ENCODE measurements at regions not wholly inside any gene's neighbourhood (a gene's known extent, or its start where the extent isn't known, plus 50 kb on each side); places are given as distances from the start of the nearest gene placed in this dataset.

DNA sequence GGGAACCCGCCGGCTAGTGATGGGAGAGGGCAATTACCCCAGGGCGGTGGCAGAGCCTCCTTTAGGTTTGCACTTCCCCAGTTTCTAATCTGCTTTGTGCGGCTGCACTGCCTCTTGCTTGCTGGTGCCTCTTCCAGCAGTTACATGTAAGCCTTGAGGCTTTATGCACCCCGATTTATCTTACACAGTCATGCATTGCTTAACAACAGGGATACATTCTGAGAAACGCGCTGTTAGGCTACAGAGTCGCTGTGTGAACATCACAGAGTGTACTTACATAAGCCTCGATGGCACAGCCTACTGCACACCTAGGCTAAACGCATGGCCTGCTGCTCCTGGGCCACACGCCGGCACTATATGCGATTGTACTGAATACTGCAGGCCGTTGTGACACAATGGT, 155.6 kb upstream of the MKI67 start:
- DNase-seq, result no peak

- DNase-seq, result no peak
These were observed 160.0 kb upstream of the MKI67 start for GRCh38 chr10:128286141-128286761.

- no peak for DNase-seq
These were observed 160.7 kb upstream of the MKI67 start for GRCh38 chr10:128286762-128287500.

DNA sequence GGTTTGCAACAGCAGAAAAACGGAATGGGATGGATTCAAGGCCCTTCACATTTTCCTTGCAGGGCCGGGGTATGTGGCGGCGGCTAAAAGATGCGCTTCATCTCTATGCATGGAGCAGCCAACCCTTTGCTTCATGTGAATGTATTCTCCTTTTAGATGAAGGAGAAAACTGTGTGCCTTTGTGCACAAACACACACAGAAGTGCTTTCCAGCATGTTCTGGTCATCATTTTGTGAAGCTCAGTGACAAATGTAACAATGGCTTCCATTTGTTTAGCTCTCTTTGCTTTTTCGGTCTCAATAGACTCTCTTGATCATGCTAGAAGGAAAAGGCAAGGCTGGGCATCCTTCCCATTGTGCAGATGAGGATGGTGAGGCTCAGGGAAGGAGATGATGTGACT, 161.7 kb upstream of the MKI67 start:
- no peak for DNase-seq

DNA sequence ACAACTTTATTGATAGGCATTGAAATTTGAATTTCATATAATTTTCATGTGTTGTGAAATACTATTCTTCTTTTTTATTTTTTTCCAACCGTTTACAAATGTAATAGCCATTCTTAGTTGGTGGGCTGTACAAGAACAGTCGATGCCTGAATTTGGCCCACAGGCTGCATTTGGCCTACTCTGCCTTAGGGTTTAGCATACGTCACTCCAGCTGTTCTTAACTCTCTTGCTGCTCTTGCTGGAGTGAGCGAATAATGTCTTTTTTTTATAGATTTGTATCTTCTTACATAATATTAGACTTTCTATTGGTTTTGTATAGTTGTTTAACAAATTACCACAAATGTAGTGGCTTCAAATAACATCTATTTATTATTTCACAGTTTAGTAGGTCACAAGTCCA, 163.4 kb upstream of the MKI67 start:
- no peak for DNase-seq

DNA sequence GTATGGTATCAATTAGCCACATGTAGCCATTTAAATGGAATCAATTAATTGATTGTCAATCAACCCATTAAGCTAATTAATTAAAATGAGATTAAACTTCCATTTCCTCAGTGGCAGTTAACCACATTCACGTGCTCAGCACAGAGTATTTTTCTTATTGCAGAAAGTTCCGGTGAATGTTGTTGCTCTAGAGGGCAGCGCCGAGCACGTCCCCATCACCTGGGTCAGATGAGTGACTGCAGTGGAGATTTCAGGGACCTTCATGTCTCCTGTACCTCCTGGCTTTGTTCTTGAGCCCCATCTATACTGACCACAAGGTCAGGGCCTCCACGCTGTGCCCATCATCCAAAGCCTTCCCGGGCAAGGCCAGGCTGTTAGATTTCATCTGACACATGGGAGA, 168.8 kb upstream of the MKI67 start:
- DNase-seq, result no peak

DNA sequence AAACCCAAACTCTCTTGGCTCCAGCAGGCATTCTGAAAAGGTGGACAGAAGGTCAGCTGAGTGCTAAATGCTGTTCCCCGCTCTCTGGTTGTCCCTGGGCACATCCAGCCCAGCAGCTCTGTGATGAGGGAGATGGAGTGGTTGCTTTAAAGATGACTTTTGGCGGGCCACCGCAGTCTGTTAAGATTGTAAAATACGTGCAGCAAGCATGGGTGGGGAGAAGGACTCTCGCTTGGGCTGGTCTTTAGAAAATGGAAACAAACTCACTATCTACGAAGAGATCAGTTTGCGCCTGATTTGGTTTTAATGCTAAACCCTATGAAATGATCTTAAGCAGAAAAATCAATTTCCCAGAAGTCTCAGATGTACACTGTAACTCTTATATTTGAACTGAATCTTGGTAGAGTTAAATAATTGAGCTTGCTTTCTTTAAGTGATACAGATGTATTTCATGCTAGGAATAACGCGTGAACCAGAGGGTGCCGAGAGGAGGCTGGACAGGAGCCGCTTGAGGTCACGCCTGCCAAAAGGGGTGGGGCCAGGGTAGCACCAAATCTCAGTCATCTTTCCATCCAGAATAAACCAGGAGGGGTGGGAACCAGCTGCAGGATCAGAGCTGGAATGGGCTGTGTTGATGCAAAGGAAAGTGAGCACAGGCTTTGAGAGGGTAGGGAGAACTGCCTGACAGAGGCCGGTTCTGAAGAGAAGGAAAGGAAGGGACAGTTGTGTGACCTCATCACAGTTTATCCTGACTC, 170.2 kb upstream of the MKI67 start:
- no peak for DNase-seq

DNA sequence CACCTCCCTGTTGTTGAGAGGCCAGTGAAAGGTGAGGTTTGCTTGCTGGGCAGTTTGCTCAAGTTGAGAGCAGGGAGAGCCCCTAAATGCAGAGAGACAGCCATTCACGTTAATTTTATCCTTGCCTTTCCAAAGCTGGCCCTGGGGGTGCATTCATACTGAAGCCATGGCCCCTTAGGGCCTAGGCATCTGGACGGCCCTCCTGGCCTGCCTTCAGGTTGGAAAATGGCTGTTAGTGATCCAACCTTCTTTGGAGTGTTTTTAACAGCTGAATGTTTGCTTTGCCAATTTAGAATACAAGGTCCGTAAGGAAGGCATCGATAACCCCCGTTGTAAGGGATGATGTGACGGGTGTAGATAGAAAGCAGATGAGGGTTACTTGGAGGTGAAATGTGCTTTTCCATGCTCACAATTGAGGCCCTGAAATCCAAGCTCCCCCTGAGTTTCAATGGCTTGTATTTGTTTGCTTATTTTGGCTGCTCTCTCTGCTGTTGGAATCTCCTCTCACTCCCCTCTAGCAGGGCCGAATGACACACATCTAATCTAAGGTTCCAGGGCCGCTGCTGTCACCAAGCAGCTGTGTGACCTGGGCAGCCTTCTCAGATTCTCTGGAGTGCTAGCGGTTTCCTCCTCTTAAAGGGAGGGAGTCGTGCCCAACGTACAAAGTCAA, 171.6 kb upstream of the MKI67 start:
- DNase-seq, result no peak

- DNase-seq, result no peak
These were observed 172.4 kb upstream of the MKI67 start for GRCh38 chr10:128298587-128298986.

DNA sequence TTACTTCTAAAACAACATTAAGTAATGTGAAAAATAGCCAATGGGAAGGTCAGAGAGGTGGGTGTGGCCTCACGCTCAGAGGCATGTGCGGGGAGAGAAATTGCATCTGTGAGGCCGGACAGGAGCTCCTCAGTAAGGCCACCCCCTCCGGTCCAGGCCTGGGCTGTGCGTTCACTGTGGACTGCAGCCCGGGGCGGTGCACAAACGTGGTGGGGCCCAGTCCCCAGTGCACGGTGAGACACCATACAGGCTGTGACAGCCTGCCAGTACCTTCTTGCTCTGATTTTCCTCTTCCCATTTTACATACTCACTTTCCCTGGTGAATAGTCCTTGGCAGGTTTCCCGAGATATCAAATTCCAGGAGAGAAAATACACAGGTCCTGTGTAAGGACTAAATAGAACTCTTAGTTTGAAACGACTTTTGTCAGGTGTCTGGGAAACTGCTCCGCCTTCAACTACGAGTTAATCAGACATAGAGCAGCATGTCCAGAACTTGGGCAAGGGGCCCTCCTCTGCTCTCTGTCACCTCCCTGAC, 174.1 kb upstream of the MKI67 start:
- DNase-seq, result no peak

DNA sequence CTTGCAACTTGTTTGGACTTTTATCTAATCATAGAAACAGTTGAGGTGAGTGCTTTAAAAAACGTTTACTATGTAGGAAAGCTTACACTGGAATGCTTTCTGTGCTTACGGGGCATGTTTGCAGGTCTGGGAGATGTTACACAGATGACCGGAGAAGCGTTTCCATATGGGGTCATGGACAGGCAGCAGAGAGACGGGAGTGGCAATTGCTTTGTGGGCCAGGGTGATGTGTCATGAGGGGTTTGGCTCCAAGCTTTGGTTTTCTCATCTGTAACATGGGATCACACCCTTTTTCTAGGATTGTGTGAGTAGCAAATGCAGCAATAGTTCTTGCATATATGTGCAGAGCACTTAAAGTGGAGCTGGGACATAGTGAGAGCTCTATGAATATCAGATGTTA, 174.8 kb upstream of the MKI67 start:
- no peak for DNase-seq

DNA sequence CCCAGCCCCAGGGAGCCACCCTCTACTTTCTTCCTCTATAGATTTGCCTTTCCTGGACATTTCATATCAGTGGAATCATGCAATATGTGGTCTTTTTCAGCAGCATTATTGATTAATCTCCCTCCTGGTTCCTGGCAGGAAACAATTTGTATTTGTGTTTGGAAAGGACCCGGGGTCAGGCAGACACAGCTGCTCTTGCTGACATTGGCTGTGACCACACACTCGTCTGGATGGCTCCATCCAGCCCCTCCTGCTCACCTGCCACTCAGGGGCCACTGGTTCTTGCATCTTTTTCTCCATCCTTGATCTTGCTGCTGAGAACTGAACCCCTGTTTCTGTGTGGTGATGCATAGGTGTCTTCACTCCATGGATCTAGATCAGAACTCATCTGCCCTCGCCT, 176.6 kb upstream of the MKI67 start:
- no peak for DNase-seq

DNA sequence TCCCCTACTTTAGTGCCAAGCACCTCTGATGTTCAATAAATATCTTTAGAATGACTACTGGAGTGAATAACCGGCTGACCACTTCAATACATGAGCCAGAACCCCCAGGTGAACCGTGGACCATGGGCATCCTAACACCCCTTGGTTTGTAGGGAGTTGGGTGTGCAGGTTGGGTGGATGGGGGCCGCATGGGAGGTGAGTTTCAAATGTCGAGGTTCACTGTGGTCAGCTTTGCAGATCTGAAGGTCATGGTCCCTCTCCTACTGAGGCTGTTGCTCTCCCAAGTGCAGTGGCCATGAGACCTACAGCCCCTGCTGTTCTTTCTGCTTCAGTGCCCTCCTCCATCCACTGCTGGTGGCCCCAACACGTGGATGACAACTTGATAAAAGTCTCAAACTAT, 178.0 kb upstream of the MKI67 start:
- no peak for DNase-seq

DNA sequence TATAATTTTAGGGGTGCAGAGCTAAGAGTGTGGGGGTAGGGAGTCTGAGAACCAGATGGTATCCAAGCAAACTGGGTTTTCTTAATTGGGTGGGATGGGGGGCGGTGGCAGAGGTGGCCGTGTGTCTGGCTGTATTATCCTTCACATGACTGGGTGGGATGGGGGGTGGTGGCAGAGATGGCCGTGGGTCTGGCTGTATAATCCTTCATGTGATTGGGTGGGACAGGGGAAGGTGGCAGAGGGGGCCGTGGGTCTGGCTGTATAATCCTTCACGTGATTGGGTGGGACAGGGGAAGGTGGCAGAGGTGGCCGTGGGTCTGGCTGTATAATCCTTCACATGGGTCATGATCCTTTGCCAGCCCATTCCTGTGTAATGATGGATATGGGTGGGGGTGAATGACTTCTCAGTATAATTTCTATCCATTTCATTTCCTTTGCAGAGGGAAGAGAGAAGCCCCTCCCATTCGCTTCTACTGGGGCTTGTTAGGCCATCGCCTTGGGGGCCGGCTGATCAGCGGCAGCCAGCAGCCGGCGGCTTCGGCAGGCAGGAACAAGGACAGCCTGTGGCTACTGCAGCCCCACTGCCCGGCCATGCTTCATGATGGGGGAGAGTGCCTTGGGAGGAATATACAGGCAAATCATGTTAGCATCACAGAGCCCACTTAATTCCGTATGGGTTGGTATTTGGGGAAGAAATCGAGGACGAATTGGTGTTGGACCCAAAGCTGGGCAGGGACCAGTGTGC, 179.6 kb upstream of the MKI67 start:
- DNase-seq, result no peak

GRCh38 chr10:128306535-128306934, 180.3 kb upstream of the MKI67 start:
- no peak for DNase-seq

DNA sequence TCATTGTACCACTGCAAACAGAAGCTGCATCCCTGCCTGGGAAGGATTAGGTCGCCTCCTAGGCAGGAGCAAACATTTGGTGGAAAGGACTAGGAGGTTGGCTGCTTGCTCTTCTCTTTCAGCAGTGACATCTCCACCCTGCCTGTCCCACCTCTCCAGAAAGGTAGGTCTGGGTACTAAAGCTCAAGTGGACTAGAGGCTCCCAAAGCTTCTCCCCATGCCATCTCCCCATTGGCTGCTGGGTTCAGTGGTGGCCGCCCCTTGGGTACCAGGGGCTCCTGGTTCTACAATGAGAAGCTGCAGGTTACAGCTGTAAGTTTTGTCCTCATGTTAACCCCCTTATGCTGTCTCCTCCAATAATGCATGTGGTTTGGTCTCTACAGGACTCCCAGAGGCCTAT, 180.7 kb upstream of the MKI67 start:
- DNase-seq, result no peak

GRCh38 chr10:128307820-128308219, 181.6 kb upstream of the MKI67 start:
- DNase-seq, result no peak

GRCh38 chr10:128310971-128311658, 184.9 kb upstream of the MKI67 start:
- no peak for DNase-seq

- DNase-seq, result no peak
These were observed 186.0 kb upstream of the MKI67 start for GRCh38 chr10:128312250-128312649.

- DNase-seq, result no peak
These were observed 188.5 kb upstream of the MKI67 start for GRCh38 chr10:128314686-128315085.

GRCh38 chr10:128316121-128316726, 190.0 kb upstream of the MKI67 start:
- DNase-seq, result no peak
